ENCODE measurements at regions not wholly inside any gene's neighbourhood (a gene's known extent, or its start where the extent isn't known, plus 50 kb on each side); places are given as distances from the start of the nearest gene placed in this dataset.

DNA sequence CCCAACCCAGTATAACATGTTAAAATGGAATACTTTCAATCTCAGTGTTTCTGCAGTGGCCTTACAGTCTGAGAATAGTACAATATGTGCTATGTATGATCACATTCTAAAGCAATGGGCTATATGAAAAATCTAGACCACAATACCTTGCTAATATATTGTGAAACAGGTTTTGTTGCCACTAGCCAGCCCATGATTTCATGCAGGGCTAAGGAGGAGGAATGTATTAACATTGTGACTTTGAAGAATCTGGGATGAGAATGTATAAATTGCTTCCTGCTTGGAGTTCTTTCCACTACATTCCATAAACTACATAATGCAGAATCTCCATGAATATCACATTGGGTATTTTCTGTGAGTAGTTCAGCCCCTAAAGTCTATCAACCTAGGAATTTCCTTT, 935.4 kb upstream of the GRIA3 start:
- no peak overlapping the region for H3K4me3 ChIP-seq (ENCODE audit: low read depth, low read length)
- TF ChIP-seq MYC (IDR thresholded peaks at IDR 0.05; ENCODE audit: low read depth, low read length) (no peak), POLR2A (IDR thresholded peaks at IDR 0.05; ENCODE audit: extremely low read depth, insufficient read length) (no peak)
- TF ChIP-seq, protein P1, sequence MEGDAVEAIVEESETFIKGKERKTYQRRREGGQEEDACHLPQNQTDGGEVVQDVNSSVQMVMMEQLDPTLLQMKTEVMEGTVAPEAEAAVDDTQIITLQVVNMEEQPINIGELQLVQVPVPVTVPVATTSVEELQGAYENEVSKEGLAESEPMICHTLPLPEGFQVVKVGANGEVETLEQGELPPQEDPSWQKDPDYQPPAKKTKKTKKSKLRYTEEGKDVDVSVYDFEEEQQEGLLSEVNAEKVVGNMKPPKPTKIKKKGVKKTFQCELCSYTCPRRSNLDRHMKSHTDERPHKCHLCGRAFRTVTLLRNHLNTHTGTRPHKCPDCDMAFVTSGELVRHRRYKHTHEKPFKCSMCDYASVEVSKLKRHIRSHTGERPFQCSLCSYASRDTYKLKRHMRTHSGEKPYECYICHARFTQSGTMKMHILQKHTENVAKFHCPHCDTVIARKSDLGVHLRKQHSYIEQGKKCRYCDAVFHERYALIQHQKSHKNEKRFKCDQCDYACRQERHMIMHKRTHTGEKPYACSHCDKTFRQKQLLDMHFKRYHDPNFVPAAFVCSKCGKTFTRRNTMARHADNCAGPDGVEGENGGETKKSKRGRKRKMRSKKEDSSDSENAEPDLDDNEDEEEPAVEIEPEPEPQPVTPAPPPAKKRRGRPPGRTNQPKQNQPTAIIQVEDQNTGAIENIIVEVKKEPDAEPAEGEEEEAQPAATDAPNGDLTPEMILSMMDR (IDR thresholded peaks at IDR 0.05; ENCODE audit: low read depth, low read length), result no peak
- TF ChIP-seq, protein P2, sequence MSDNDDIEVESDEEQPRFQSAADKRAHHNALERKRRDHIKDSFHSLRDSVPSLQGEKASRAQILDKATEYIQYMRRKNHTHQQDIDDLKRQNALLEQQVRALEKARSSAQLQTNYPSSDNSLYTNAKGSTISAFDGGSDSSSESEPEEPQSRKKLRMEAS (IDR thresholded peaks at IDR 0.05; ENCODE audit: low read depth, low read length), result no peak
- DNase-seq (ENCODE audit: low read depth), result no peak

DNA sequence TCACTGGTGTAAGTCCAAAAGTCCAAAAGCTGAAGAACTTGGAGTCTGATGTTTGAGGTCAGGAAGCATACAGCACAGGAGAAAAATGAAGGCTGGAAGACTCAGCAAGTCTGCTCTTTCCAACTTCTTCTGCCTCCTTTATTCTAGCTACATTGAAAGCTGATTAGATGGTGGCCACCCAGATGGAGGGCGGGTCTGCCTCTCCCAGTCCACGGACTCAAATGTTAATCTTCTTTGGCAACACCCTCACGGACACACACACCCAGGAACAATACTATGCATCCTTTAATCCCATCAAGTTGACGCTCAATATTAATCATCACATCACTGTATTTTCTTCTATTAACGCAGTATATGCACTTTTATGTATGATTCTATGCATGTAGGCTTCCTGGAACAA, 931.6 kb upstream of the GRIA3 start:
- no peak for DNase-seq (ENCODE audit: low read depth)
- H3K4me3 ChIP-seq (ENCODE audit: low read depth, low read length), result no peak overlapping the region
- TF ChIP-seq POLR2A (IDR thresholded peaks at IDR 0.05; ENCODE audit: extremely low read depth, insufficient read length), result no peak
- TF ChIP-seq MYC (IDR thresholded peaks at IDR 0.05; ENCODE audit: low read depth, low read length), result no peak

DNA sequence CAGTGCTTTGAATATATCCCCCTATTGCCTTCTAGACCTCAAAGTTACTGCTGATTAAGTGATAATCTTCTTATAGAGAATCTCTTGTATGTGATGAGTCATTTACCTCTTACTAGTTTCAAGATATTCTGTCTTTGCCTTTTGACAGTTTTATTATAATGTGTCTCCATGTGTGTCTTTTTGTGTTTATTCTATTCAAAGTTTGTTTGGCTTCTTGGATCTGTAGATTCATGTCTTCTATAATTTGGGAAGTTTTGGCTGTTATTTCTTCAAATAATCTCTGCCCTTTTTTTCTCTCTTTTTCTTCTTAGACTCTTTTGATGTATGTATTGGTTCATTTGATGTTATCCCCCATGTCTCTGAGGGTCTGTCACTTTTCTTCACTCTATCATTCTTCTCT, 915.7 kb upstream of the GRIA3 start:
- no peak for DNase-seq (ENCODE audit: low read depth)
- H3K4me3 ChIP-seq (ENCODE audit: low read depth, low read length), result no peak overlapping the region
- TF ChIP-seq POLR2A (IDR thresholded peaks at IDR 0.05; ENCODE audit: extremely low read depth, insufficient read length) (no peak), MYC (IDR thresholded peaks at IDR 0.05; ENCODE audit: low read depth, low read length) (no peak)
- TF ChIP-seq, protein P1 (IDR thresholded peaks at IDR 0.05; ENCODE audit: low read depth, low read length), result no peak
- TF ChIP-seq, protein P2 (IDR thresholded peaks at IDR 0.05; ENCODE audit: low read depth, low read length), result no peak

DNA sequence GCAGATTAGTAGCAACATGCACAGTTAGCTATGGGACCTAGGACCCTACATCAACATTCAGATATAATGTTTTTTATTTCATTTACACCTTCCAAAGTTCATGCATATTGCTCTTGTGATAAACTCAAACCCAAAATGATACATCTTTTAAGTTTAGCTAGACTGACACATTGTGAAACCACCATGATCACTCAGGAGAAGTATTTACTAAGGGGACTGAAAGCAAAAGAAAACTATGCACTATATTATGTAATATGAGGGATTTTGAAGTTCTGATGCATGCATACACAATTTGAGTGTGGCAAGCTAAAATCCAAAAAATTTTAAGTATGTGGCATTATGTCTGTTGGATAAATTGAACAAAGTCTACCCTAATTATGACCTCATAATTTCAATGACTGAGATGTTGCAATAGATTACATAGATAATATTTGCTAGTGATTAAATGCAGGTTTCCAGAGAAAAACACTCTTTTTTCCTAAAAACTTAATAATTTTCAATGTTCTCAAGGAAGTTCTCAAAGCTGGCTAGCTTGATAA, 914.8 kb upstream of the GRIA3 start:
- TF ChIP-seq, protein P2 (IDR thresholded peaks at IDR 0.05; ENCODE audit: low read depth, low read length), result no peak
- TF ChIP-seq, protein P1 (IDR thresholded peaks at IDR 0.05; ENCODE audit: low read depth, low read length), result no peak
- TF ChIP-seq MYC (IDR thresholded peaks at IDR 0.05; ENCODE audit: low read depth, low read length), result no peak
- TF ChIP-seq POLR2A (IDR thresholded peaks at IDR 0.05; ENCODE audit: extremely low read depth, insufficient read length), result no peak
- DNase-seq (ENCODE audit: low read depth), result no peak
- no peak overlapping the region for H3K4me3 ChIP-seq (ENCODE audit: low read depth, low read length)

DNA sequence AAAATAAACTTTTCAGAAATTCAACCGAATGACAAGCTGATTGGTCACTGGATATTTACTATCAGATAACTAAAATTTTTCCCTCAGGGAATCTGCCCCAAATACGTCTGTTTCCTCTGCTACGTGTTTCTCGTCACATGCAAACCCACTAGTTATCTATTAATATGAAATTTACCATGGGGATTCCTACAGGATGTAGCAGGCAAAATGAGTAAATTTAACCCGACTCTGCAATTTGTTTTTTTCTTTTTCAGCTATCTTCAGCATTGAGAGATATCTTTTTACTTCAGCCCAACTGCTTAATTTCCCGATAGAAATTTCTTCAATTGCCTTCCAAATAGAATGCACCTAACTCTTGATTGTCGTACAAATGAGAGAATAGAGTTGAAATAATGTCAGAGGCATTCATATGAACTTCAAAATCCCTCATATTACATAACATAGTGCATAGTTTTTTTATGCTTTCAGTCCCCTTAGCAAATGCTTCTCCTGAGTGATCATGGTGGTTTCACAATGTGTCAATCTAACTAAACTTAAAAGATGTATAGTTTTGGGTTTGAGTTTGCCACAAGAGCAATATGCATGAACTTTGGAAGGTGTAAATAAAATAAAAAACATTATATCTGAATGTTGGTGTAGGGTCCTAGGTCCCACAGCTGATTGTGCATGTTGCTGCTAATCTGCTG, 913.1 kb upstream of the GRIA3 start:
- TF ChIP-seq, protein P2 (IDR thresholded peaks at IDR 0.05; ENCODE audit: low read depth, low read length), result no peak
- TF ChIP-seq MYC (IDR thresholded peaks at IDR 0.05; ENCODE audit: low read depth, low read length), result no peak
- TF ChIP-seq, protein P1 (IDR thresholded peaks at IDR 0.05; ENCODE audit: low read depth, low read length), result no peak
- TF ChIP-seq POLR2A (IDR thresholded peaks at IDR 0.05; ENCODE audit: extremely low read depth, insufficient read length), result no peak
- H3K4me3 ChIP-seq (ENCODE audit: low read depth, low read length), result no peak overlapping the region
- no peak for DNase-seq (ENCODE audit: low read depth)

DNA sequence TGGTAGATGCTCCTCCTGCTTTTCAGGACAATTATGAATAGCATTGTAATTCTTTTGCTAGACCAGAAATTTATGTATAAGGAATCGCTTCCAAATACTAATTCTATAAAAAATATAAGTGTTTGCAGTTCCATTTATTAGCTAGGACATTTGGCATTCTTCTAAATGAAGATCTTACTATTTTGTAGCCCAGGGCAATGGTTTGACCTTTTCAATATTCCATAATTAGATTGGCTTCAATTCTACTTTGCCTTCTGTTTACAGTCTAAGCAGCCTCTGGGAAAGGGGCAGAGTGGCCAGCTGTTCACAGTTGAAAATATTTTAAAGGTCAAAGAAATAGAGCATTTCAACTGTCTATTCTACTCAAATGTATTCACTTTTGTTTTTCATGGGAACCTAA, 912.1 kb upstream of the GRIA3 start:
- TF ChIP-seq MYC (IDR thresholded peaks at IDR 0.05; ENCODE audit: low read depth, low read length) (no peak), POLR2A (IDR thresholded peaks at IDR 0.05; ENCODE audit: extremely low read depth, insufficient read length) (no peak)
- TF ChIP-seq, protein P1 (IDR thresholded peaks at IDR 0.05; ENCODE audit: low read depth, low read length), result no peak
- TF ChIP-seq, protein P2 (IDR thresholded peaks at IDR 0.05; ENCODE audit: low read depth, low read length), result no peak
- DNase-seq (ENCODE audit: low read depth), result no peak

More for the DNA sequence above, 912.1 kb upstream of the GRIA3 start:
- H3K4me3 ChIP-seq (ENCODE audit: low read depth, low read length), result no peak overlapping the region

All from NB4 (cell line).